PFSK-1 (cell line): ENCODE measurements at regions not wholly inside any gene's neighbourhood (a gene's known extent, or its start where the extent isn't known, plus 50 kb on each side); places are given as distances from the start of the nearest gene placed in this dataset.

Experiments used
- POLR2AphosphoS5 ChIP-seq: IDR thresholded peaks from 2 replicates; pipeline ENCODE4 v1.6.1; 2012; ENCODE audit warnings: low read depth, mild to moderate bottlenecking, control low read depth, low read length, moderate library complexity
- SIN3A ChIP-seq: IDR thresholded peaks from 2 replicates; pipeline ENCODE4 v1.6.1; 2012; ENCODE audit warnings: mild to moderate bottlenecking, low read length, moderate library complexity, borderline replicate concordance; ENCODE audit not compliant: insufficient read depth

GRCh38 chr2:128798502-128799283, 480.0 kb upstream of the HS6ST1 start:
- TF ChIP-seq POLR2AphosphoS5 (no peak), SIN3A (no peak)
